DMS114 treated with DMSO at 0.1 percent for 48 hours (cell line): ENCODE measurements at regions not wholly inside any gene's neighbourhood (a gene's known extent, or its start where the extent isn't known, plus 50 kb on each side); places are given as distances from the start of the nearest gene placed in this dataset.
"Not testable (repeated sequence)": the region's sequence is repeated elsewhere in the genome, so short reads cannot be mapped to it uniquely, and the experiment has no call there.

Experiments
- DNase-seq: peaks from one replicate; lab custom pipeline; 2025; ENCODE audit not compliant: unreplicated experiment; lab: John Stamatoyannopoulos, UW

GRCh38 chr11:134613646-134614045 is 201.6 kb upstream of the B3GAT1 start:
- no peak for DNase-seq

- DNase-seq, result no peak
These were observed 200.3 kb upstream of the B3GAT1 start for GRCh38 chr11:134612140-134613030.

GRCh38 chr11:134611537-134611936 is 199.5 kb upstream of the B3GAT1 start:
- no peak for DNase-seq

- DNase-seq, result no peak
These were observed 198.3 kb upstream of the B3GAT1 start for GRCh38 chr11:134610116-134610910.

- no peak for DNase-seq
These were observed 197.5 kb upstream of the B3GAT1 start for GRCh38 chr11:134609361-134610115.

GRCh38 chr11:134607963-134608750 is 196.1 kb upstream of the B3GAT1 start:
- DNase-seq, result no peak

GRCh38 chr11:134606251-134606650 is 194.2 kb upstream of the B3GAT1 start:
- DNase-seq, result no peak

GRCh38 chr11:134604886-134605285 is 192.8 kb upstream of the B3GAT1 start:
- no peak for DNase-seq

GRCh38 chr11:134599299-134599771 is 187.3 kb upstream of the B3GAT1 start:
- no peak for DNase-seq

- no peak for DNase-seq
These were observed 186.3 kb upstream of the B3GAT1 start for GRCh38 chr11:134598368-134598767.

GRCh38 chr11:134597452-134597851 is 185.4 kb upstream of the B3GAT1 start:
- no peak for DNase-seq

GRCh38 chr11:134596404-134596803 is 184.4 kb upstream of the B3GAT1 start:
- DNase-seq, result no peak

- DNase-seq, result no peak
These were observed 180.4 kb upstream of the B3GAT1 start for GRCh38 chr11:134592391-134592990.

- DNase-seq, result no peak
These were observed 179.3 kb upstream of the B3GAT1 start for GRCh38 chr11:134591338-134591737.

GRCh38 chr11:134589129-134589528 is 177.1 kb upstream of the B3GAT1 start:
- no peak for DNase-seq

- not testable (repeated sequence) for DNase-seq
These were observed 176.5 kb upstream of the B3GAT1 start for GRCh38 chr11:134588460-134589110.

- DNase-seq, result no peak
These were observed 175.3 kb upstream of the B3GAT1 start for GRCh38 chr11:134587345-134587744.

- DNase-seq, result no peak
These were observed 174.7 kb upstream of the B3GAT1 start for GRCh38 chr11:134586726-134587125.
